DND-41 (cell line): ENCODE measurements at regions not wholly inside any gene's neighbourhood (a gene's known extent, or its start where the extent isn't known, plus 50 kb on each side); places are given as distances from the start of the nearest gene placed in this dataset.

Experiments used
- ATAC-seq: fragments of 200-7000 bp; cut with Tn5 transposase; 3 replicates; pipeline ENCODE4 v1.9.1; 2021; ENCODE audit warnings: low read depth; ENCODE audit not compliant: insufficient read depth
- DNase-seq: peaks from one replicate; pipeline ENCODE4 v3.0.0-alpha.2; 2020
- H2AFZ ChIP-seq: 2 replicates; pipeline ENCODE4 v1.6.0; 2012; ENCODE audit warnings: low read depth, low read length
- H3K27ac ChIP-seq: 2 replicates; pipeline ENCODE4 v1.5.1; 2012; ENCODE audit warnings: low read length, inconsistent platforms
- H3K27me3 ChIP-seq: fragments of 200-600 bp; sonication (generic); 2 replicates; pipeline ENCODE4 v1.6.0; 2012; ENCODE audit warnings: low read length, mild to moderate bottlenecking, inconsistent platforms; ENCODE audit not compliant: insufficient read depth, poor library complexity
- H3K36me3 ChIP-seq: 2 replicates; pipeline ENCODE4 v1.5.1; 2012; ENCODE audit warnings: low read length, inconsistent platforms; ENCODE audit not compliant: insufficient read depth
- H3K4me1 ChIP-seq: 2 replicates; pipeline ENCODE4 v1.5.1; 2012; ENCODE audit warnings: mild to moderate bottlenecking, low read length; ENCODE audit not compliant: insufficient read depth
- H3K4me2 ChIP-seq: 2 replicates; pipeline ENCODE4 v1.6.0; 2012; ENCODE audit warnings: mild to moderate bottlenecking, moderate library complexity, low read length, inconsistent platforms; ENCODE audit not compliant: insufficient read depth
- H3K4me3 ChIP-seq, 2 experiments: fragments of 200-600 bp in 1 of 2; shearing (Covaris generic) in 1 of 2; 2 replicates each; pipeline ENCODE4 v1.5.1; 2012 to 2016; ENCODE audit warnings: inconsistent platforms in 2 of 2, low read length in 2 of 2, mild to moderate bottlenecking in 2 of 2, low read depth in 1 of 2, moderate library complexity in 1 of 2
- H3K79me2 ChIP-seq: 2 replicates; pipeline ENCODE4 v1.6.0; 2012; ENCODE audit warnings: low read length, inconsistent platforms; ENCODE audit not compliant: insufficient read depth
- H3K9ac ChIP-seq: 2 replicates; pipeline ENCODE4 v1.6.0; 2012; ENCODE audit warnings: low read depth, mild to moderate bottlenecking, inconsistent platforms, low read length, moderate library complexity
- H3K9me3 ChIP-seq: 2 replicates; pipeline ENCODE4 v1.5.1; 2012; ENCODE audit warnings: low read length, moderate library complexity, mild to moderate bottlenecking, inconsistent platforms; ENCODE audit not compliant: insufficient read depth, severe bottlenecking
- H4K20me1 ChIP-seq: 2 replicates; pipeline ENCODE4 v1.6.0; 2012; ENCODE audit warnings: low read length; ENCODE audit not compliant: insufficient read depth
- EZH2 ChIP-seq: IDR thresholded peaks from 3 replicates; pipeline ENCODE4 v1.6.1; 2012; ENCODE audit warnings: borderline replicate concordance, low read depth, mild to moderate bottlenecking, moderate library complexity, low read length, inconsistent platforms; ENCODE audit not compliant: severe bottlenecking
- TF ChIP-seq, protein P1 (sequence below): IDR thresholded peaks from 2 replicates; pipeline ENCODE4 v1.5.1; 2012; ENCODE audit warnings: borderline replicate concordance, low read length, moderate library complexity, mild to moderate bottlenecking; ENCODE audit not compliant: poor library complexity, severe bottlenecking; ENCODE audit errors: extremely low read depth

GRCh38 chr18:24930478-24930877 lies 421.5 kb downstream of the ZNF521 start:
- no peak overlapping the region for H3K4me2 ChIP-seq
- no peak overlapping the region for H3K9ac ChIP-seq
- no peak for ATAC-seq
- DNase-seq: no peak
- H3K27me3 ChIP-seq: no peaks in the 10 kb centered on the region
- H3K27ac ChIP-seq: no peak overlapping the region
- no peaks in the 10 kb centered on the region for H3K36me3 ChIP-seq
- H3K9me3 ChIP-seq: no peaks in the 10 kb centered on the region
- H3K4me3 ChIP-seq: no peak overlapping the region
- no peak overlapping the region for H2AFZ ChIP-seq
- no peaks in the 10 kb centered on the region for H4K20me1 ChIP-seq
- no peak for TF ChIP-seq EZH2
- TF ChIP-seq, protein P1, sequence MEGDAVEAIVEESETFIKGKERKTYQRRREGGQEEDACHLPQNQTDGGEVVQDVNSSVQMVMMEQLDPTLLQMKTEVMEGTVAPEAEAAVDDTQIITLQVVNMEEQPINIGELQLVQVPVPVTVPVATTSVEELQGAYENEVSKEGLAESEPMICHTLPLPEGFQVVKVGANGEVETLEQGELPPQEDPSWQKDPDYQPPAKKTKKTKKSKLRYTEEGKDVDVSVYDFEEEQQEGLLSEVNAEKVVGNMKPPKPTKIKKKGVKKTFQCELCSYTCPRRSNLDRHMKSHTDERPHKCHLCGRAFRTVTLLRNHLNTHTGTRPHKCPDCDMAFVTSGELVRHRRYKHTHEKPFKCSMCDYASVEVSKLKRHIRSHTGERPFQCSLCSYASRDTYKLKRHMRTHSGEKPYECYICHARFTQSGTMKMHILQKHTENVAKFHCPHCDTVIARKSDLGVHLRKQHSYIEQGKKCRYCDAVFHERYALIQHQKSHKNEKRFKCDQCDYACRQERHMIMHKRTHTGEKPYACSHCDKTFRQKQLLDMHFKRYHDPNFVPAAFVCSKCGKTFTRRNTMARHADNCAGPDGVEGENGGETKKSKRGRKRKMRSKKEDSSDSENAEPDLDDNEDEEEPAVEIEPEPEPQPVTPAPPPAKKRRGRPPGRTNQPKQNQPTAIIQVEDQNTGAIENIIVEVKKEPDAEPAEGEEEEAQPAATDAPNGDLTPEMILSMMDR: no peak
- H3K79me2 ChIP-seq: no peaks in the 10 kb centered on the region
- H3K4me1 ChIP-seq: no peaks in the 10 kb centered on the region

GRCh38 chr18:24930971-24931370 lies 421.0 kb downstream of the ZNF521 start:
- DNase-seq: no peak

DNA sequence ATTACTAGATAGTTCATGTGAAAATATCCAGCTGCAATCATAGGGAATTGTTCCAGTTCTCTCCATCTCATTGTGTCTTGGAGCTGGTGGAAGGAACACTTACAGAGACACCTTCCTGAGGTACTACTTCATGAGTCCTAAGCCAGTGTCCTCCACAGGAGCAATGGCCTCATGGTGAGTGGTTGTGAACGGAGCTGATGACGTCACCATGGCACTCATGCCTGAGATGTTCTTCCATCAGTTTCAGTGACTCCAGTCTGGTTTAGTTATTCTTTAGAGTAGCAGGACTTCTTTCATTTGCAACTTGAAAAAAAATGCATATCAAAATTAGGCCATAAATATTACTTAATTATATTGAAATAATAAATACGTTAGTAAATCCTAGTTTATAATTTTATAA lies 418.6 kb downstream of the ZNF521 start:
- no peak for DNase-seq
- no peaks in the 10 kb centered on the region for H3K27me3 ChIP-seq
- H3K36me3 ChIP-seq: no peaks in the 10 kb centered on the region
- H3K27ac ChIP-seq: no peak overlapping the region
- no peak overlapping the region for H2AFZ ChIP-seq
- no peaks in the 10 kb centered on the region for H4K20me1 ChIP-seq
- no peaks in the 10 kb centered on the region for H3K79me2 ChIP-seq
- H3K4me2 ChIP-seq: no peak overlapping the region
- TF ChIP-seq, protein P1: no peak
- TF ChIP-seq EZH2: no peak
- no peak overlapping the region for H3K4me3 ChIP-seq
- H3K4me1 ChIP-seq: no peaks in the 10 kb centered on the region
- ATAC-seq: no peak
- H3K9ac ChIP-seq: no peak overlapping the region
- H3K9me3 ChIP-seq: no peaks in the 10 kb centered on the region

More at GRCh38 chr18:24930971-24931370, 421.0 kb downstream of the ZNF521 start:
- Histone ChIP-seq H3K36me3 (no peaks in the 10 kb centered on the region), H3K9ac (no peak overlapping the region), H3K4me2 (no peak overlapping the region), H3K27ac (no peak overlapping the region), H3K4me1 (no peaks in the 10 kb centered on the region), H3K79me2 (no peaks in the 10 kb centered on the region), H3K9me3 (no peaks in the 10 kb centered on the region), H3K27me3 (no peaks in the 10 kb centered on the region), H3K4me3 (no peak overlapping the region), H4K20me1 (no peaks in the 10 kb centered on the region), H2AFZ (no peak overlapping the region)
- ATAC-seq: no peak
- TF ChIP-seq, protein P1: no peak
- TF ChIP-seq EZH2: no peak

GRCh38 chr18:24934258-24934932 lies 417.6 kb downstream of the ZNF521 start:
- H3K79me2 ChIP-seq: no peaks in the 10 kb centered on the region
- no peak overlapping the region for H3K9ac ChIP-seq
- H3K36me3 ChIP-seq: no peaks in the 10 kb centered on the region
- H3K4me1 ChIP-seq: no peaks in the 10 kb centered on the region
- H2AFZ ChIP-seq: no peak overlapping the region
- DNase-seq: no peak
- H4K20me1 ChIP-seq: no peaks in the 10 kb centered on the region
- no peaks in the 10 kb centered on the region for H3K27me3 ChIP-seq
- H3K9me3 ChIP-seq: no peaks in the 10 kb centered on the region
- no peak for ATAC-seq
- H3K27ac ChIP-seq: no peak overlapping the region
- TF ChIP-seq EZH2: no peak
- TF ChIP-seq, protein P1: no peak
- no peak overlapping the region for H3K4me3 ChIP-seq
- H3K4me2 ChIP-seq: no peak overlapping the region
